ENCODE measurements at regions not wholly inside any gene's neighbourhood (a gene's known extent, or its start where the extent isn't known, plus 50 kb on each side); places are given as distances from the start of the nearest gene placed in this dataset.

GRCh38 chr17:70357190-70357589 lies 187.9 kb downstream of the KCNJ2 start:
- no peak for TF ChIP-seq EZH2 (IDR thresholded peaks at IDR 0.05; ENCODE audit: low read length)
- TF ChIP-seq CTCF (optimal IDR thresholded peaks at IDR 0.05 in 1 of 3, IDR thresholded peaks at IDR 0.05 in 1 of 3, conservative IDR thresholded peaks at IDR 0.05 in 1 of 3; ENCODE audit: extremely low read depth in 1 of 3, insufficient read depth in 2 of 3, low read length in 3 of 3) = no peak
- DNase-seq (ENCODE audit: low read depth, low spot score) (no peak), FAIRE-seq (no peak)
- Histone ChIP-seq H3K27ac (ENCODE audit: control insufficient read depth, insufficient read depth, low read length) (no peak overlapping the region), H3K79me2 (ENCODE audit: control insufficient read depth, insufficient read depth, low read length) (no peaks in the 10 kb centered on the region), H3K9me1 (ENCODE audit: control insufficient read depth, extremely low read depth, insufficient read depth, low read length) (no peaks in the 10 kb centered on the region), H3K4me3 (ENCODE audit: control insufficient read depth in 2 of 3, extremely low read depth in 1 of 3, insufficient read depth in 2 of 3, low read depth in 1 of 3, low read length in 3 of 3) (no peak overlapping the region), H3K4me2 (ENCODE audit: control insufficient read depth, extremely low read depth, insufficient read depth, low read depth, low read length) (no peak overlapping the region), H3K4me1 (ENCODE audit: control insufficient read depth, extremely low read depth, insufficient read depth, low read length) (no peaks in the 10 kb centered on the region), H3K9ac (ENCODE audit: control insufficient read depth, extremely low read depth, insufficient read depth, low read length) (no peak overlapping the region), H3K9me3 (ENCODE audit: control insufficient read depth, low read depth, low read length) (no peaks in the 10 kb centered on the region), H2AFZ (ENCODE audit: control insufficient read depth, low read length) (no peak overlapping the region), H4K20me1 (ENCODE audit: control insufficient read depth, extremely low read depth, insufficient read depth, low read length) (no peaks in the 10 kb centered on the region), H3K36me3 (ENCODE audit: control insufficient read depth in 2 of 2, extremely low read depth in 1 of 2, insufficient read depth in 2 of 2, low read length in 2 of 2) (no peaks in the 10 kb centered on the region), H3K27me3 (ENCODE audit: control insufficient read depth, extremely low read depth, insufficient read depth, low read length) (no peaks in the 10 kb centered on the region)
- dilution Hi-C loops (cut with MboI; ENCODE audit: extremely low pct_ligation_motif_present, low sequenced_read_pairs) = no loop called here

DNA sequence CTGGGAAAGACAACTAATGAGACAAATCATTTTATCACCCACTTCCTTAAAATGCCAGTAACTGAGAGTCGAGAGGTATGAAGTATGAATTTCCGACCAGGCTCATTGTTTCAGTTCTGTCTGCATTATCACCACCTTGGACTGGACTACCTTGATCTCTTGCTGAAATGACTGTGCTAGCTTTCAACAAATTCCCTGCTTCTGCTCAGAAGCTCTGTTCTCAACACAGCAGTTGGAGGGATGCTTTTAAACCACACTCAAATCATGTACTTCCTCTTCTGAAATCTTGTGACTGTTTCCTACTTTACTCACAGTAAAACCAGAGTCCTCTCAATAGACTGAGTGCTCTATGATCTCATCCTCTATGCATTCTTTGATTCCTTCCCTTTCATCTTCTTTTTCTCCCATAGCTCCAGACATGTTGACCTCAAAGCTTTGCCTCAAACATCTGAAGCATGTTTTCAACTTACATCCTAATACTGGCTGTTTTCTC lies 195.8 kb downstream of the KCNJ2 start:
- Histone ChIP-seq H3K36me3 (ENCODE audit: control insufficient read depth in 2 of 2, extremely low read depth in 1 of 2, insufficient read depth in 2 of 2, low read length in 2 of 2) (no peaks in the 10 kb centered on the region), H3K4me3 (ENCODE audit: control insufficient read depth in 2 of 3, extremely low read depth in 1 of 3, insufficient read depth in 2 of 3, low read depth in 1 of 3, low read length in 3 of 3) (no peak overlapping the region), H3K9ac (ENCODE audit: control insufficient read depth, extremely low read depth, insufficient read depth, low read length) (no peak overlapping the region), H2AFZ (ENCODE audit: control insufficient read depth, low read length) (no peak overlapping the region), H3K4me2 (ENCODE audit: control insufficient read depth, extremely low read depth, insufficient read depth, low read depth, low read length) (no peak overlapping the region), H3K4me1 (ENCODE audit: control insufficient read depth, extremely low read depth, insufficient read depth, low read length) (no peaks in the 10 kb centered on the region), H3K27me3 (ENCODE audit: control insufficient read depth, extremely low read depth, insufficient read depth, low read length) (no peaks in the 10 kb centered on the region), H3K27ac (ENCODE audit: control insufficient read depth, insufficient read depth, low read length) (no peak overlapping the region), H4K20me1 (ENCODE audit: control insufficient read depth, extremely low read depth, insufficient read depth, low read length) (no peaks in the 10 kb centered on the region), H3K79me2 (ENCODE audit: control insufficient read depth, insufficient read depth, low read length) (no peaks in the 10 kb centered on the region), H3K9me3 (ENCODE audit: control insufficient read depth, low read depth, low read length) (no peaks in the 10 kb centered on the region), H3K9me1 (ENCODE audit: control insufficient read depth, extremely low read depth, insufficient read depth, low read length) (no peaks in the 10 kb centered on the region)
- dilution Hi-C loops (cut with MboI; ENCODE audit: extremely low pct_ligation_motif_present, low sequenced_read_pairs) = no loop called here
- DNase-seq (ENCODE audit: low read depth, low spot score) (no peak), FAIRE-seq (no peak)
- no peak for TF ChIP-seq EZH2 (IDR thresholded peaks at IDR 0.05; ENCODE audit: low read length)
- no peak for TF ChIP-seq CTCF (optimal IDR thresholded peaks at IDR 0.05 in 1 of 3, IDR thresholded peaks at IDR 0.05 in 1 of 3, conservative IDR thresholded peaks at IDR 0.05 in 1 of 3; ENCODE audit: extremely low read depth in 1 of 3, insufficient read depth in 2 of 3, low read length in 3 of 3)

Data from keratinocyte (primary cell).